Adrenal gland (tissue), 5 donors: ENCODE measurements at regions not wholly inside any gene's neighbourhood (a gene's known extent, or its start where the extent isn't known, plus 50 kb on each side); places are given as distances from the start of the nearest gene placed in this dataset.

ENCODE experiments used
- CTCF ChIP-seq, 6 experiments: fragments of 450-650 bp in 4 of 6; fragments of 200-600 bp in 2 of 6; sonication (generic) in 1 of 6; IDR thresholded peaks; 1 replicate in 5 of 6; 2 replicates in 1 of 6; pipeline versions ENCODE4 v1.5.1 to v1.8.0; 2016 to 2021; ENCODE audit warnings: antibody characterized with exemption in 6 of 6, mild to moderate bottlenecking in 2 of 6, moderate library complexity in 1 of 6
- POLR2A ChIP-seq, 2 donors: fragments of 450-650 bp; IDR thresholded peaks; one replicate each; pipeline ENCODE4 v1.6.1; 2017; ENCODE audit warnings: antibody characterized with exemption in 2 of 2, mild to moderate bottlenecking in 2 of 2, moderate library complexity in 1 of 2
- donor health status: DM: no; HTN: no; CAD: no.

GRCh38 chr3:87792198-87792533 is 266.6 kb downstream of the CGGBP1 start:
- TF ChIP-seq CTCF (IDR thresholded peaks at IDR 0.05) (no peak), POLR2A (IDR thresholded peaks at IDR 0.05) (no peak)
